Activated CD4-positive, alpha-beta memory T cell treated with anti-CD3 and anti-CD28 coated beads for 36 hours (primary cell): ENCODE measurements at regions not wholly inside any gene's neighbourhood (a gene's known extent, or its start where the extent isn't known, plus 50 kb on each side); places are given as distances from the start of the nearest gene placed in this dataset.

Experiments
- CTCF ChIA-PET: fragments of 350-600 bp; sonication (Branson Sonifier 250); formaldehyde crosslinking; loops from one replicate; lab custom pipeline; 2021; ENCODE audit warnings: antibody characterized with exemption, inconsistent platforms; lab: Charles Lee
- POLR2A ChIA-PET: fragments of 350-600 bp; sonication (Branson Sonifier 250); formaldehyde crosslinking; loops from one replicate; lab custom pipeline; 2021; ENCODE audit warnings: antibody characterized with exemption; lab: Charles Lee
- DNase-seq: peaks from one replicate; pipeline ENCODE4 v3.0.0-alpha.2; 2020
- H3K27ac Mint-ChIP-seq: one replicate; pipeline ENCODE4 v1.8.0; 2021; ENCODE audit warnings: mixed read lengths
- H3K27me3 Mint-ChIP-seq: one replicate; pipeline ENCODE4 v1.8.0; 2021; ENCODE audit warnings: mixed read lengths
- H3K36me3 Mint-ChIP-seq: one replicate; pipeline ENCODE4 v1.8.0; 2021; ENCODE audit warnings: mixed read lengths
- H3K4me1 Mint-ChIP-seq: one replicate; pipeline ENCODE4 v1.8.0; 2021; ENCODE audit warnings: low read depth, mixed read lengths
- H3K4me3 Mint-ChIP-seq: one replicate; pipeline ENCODE4 v1.8.0; 2021; ENCODE audit warnings: mild to moderate bottlenecking, mixed read lengths
- H3K9me3 Mint-ChIP-seq: one replicate; pipeline ENCODE4 v1.8.0; 2021; ENCODE audit warnings: mixed read lengths
- intact Hi-C: fragments of 100-400 bp; cut with micrococcal nuclease; formaldehyde crosslinking; loops from one replicate; pipeline ENCODE4 v1.15.1; 2023

DNA sequence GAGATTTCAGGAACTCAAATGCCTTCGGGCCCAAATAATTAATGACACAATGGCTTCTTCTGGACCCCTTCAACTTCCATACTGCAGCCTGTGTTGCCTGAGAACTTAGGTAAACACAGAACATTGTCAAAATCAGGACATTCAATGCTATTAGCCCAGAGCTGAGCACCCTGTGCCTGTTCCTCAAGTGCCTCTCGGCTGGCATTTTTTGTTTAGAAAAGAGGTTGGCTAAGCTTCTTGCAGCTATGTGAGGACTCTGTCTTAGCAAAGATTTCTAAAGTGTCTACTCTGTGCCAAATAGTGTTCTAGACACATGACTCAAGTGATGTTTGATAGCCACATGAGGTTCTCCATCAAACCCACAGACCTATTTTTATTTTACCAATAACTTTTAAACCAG, 289.3 kb upstream of the ARID1B start:
- CTCF ChIA-PET, result no interaction called here
- intact Hi-C loops, result no loop called here
- no peak for DNase-seq
- Mint-ChIP-seq H3K4me1 (no peaks in the 10 kb centered on the region), H3K9me3 (peaks cover 5% of the 10 kb centered on the region), H3K36me3 (no peaks in the 10 kb centered on the region), H3K4me3 (no peak overlapping the region), H3K27me3 (peaks cover 2% of the 10 kb centered on the region), H3K27ac (no peak overlapping the region)
- POLR2A ChIA-PET, result no interaction called here

DNA sequence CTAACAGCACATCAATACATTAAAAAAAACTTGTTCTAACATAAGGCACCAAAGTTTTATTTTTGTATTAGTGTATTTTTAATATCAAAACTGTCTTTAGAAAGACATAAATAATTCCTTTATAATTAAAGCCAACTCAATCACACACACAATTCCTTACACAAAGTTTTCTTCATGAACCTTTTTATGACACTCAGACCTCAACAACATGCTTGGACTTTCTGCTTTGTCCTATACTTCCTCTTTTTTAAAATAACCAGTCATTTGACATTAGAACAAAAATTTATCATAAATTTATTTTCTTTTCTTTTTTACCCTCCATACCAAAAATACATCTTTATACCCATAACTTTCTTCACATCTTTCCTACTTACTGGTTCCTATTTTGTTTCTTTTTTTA, 292.0 kb upstream of the ARID1B start:
- H3K27ac Mint-ChIP-seq, result no peak overlapping the region
- intact Hi-C loops, result no loop called here
- peaks cover 5% of the 10 kb centered on the region for H3K9me3 Mint-ChIP-seq
- no peak overlapping the region for H3K4me3 Mint-ChIP-seq
- POLR2A ChIA-PET, result no interaction called here
- H3K36me3 Mint-ChIP-seq, result no peaks in the 10 kb centered on the region
- CTCF ChIA-PET, result no interaction called here
- no peaks in the 10 kb centered on the region for H3K4me1 Mint-ChIP-seq
- DNase-seq, result no peak
- no peaks in the 10 kb centered on the region for H3K27me3 Mint-ChIP-seq

DNA sequence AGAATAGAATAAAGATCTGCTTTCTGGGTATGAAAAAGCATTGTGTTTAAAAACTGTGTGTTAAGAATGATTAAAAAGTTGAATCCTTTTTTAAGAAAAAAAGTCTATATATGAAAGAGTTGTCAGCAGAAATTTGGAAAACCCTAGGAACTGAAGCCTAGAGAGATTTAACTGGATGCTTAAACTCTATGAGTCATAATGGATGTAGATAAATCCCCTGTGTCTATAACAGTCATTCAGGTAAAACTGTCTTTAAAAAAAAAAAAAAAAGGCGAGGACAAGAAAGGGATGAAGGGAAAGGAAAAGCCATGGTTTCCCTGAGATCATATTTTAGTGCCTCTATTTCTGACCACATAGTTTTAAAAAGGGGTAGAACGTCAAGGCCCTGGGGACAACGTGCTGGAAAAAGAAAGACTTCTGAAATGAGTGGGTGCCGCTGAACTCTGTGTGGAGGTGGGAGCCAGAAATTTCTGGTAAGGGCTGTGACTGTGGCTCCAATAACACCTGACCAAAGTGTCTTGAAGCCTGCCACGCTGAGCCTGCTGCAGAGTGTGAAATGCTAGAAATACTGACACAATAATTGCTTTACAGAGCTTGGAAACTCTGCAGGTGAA, 302.6 kb upstream of the ARID1B start:
- Mint-ChIP-seq H3K27ac (peak overlapping the region; percentile 38), H3K36me3 (no peaks in the 10 kb centered on the region), H3K27me3 (no peaks in the 10 kb centered on the region), H3K9me3 (no peaks in the 10 kb centered on the region), H3K4me3 (no peak overlapping the region), H3K4me1 (peaks cover 11% of the 10 kb centered on the region)
- ChIA-PET CTCF (no interaction called here), POLR2A (no interaction called here)
- DNase-seq, result peak; percentile 50
- intact Hi-C loops, result no loop called here

DNA sequence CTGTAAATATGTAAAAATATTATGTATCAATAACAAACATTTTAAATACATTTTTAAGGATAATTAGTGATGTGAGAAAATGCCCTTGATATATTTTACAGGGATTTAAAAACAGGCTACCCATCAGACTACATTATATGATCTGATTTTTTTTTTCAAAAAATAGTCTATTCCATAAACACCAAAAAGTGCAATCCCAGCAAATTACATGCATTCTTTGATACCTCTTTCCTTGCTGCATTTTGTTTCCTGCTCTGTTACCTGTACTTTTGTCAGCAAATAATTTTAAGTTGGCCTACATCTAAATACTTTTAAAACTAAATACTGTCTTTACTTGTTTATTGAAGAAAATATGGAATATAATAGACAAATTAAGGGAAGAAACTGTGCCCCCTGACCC, 306.2 kb upstream of the ARID1B start:
- CTCF ChIA-PET, result no interaction called here
- H3K27ac Mint-ChIP-seq, result no peak overlapping the region
- no peaks in the 10 kb centered on the region for H3K27me3 Mint-ChIP-seq
- no peaks in the 10 kb centered on the region for H3K36me3 Mint-ChIP-seq
- no peak overlapping the region for H3K4me3 Mint-ChIP-seq
- peaks cover 2% of the 10 kb centered on the region for H3K9me3 Mint-ChIP-seq
- intact Hi-C loops, result no loop called here
- DNase-seq, result no peak
- H3K4me1 Mint-ChIP-seq, result peaks cover 11% of the 10 kb centered on the region
- POLR2A ChIA-PET, result no interaction called here

DNA sequence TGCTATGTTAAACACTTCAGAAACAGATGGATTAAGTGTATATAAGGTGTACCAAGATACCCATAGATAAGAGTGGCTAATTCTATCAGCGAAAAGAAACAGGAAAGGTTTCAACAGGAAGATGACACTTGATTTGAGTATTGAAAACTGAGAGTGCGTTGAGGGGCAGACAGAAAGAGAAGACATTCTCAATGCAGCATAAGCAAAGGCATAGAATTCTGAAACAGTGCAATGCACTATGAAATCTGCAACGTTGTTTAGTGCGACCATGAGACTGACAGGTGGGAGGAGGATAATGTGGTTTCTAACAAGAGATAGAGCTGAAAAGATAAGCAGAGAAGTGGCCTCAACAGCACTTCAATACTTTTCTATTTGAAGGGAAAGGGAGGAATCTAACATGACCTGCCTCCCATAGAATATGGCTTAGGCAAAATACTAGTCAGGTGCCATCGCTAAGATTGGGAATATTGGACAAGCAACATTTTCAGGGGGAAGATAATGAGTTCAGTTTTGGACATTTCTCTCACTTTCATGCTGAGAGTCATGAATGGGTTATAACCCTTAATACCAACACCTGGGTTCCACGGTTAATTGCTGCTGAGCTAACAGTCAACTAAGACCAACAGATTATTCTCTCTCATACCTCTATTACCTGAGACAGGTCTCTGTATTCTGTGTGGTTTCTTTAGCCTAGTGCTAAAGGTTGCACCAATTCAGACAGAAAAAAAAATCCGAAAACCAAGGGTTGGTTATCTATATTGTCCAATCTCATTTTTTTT, 312.9 kb upstream of the ARID1B start:
- H3K36me3 Mint-ChIP-seq, result no peaks in the 10 kb centered on the region
- H3K9me3 Mint-ChIP-seq, result peaks cover 2% of the 10 kb centered on the region
- H3K4me3 Mint-ChIP-seq, result no peak overlapping the region
- ChIA-PET POLR2A (no interaction called here), CTCF (no interaction called here)
- intact Hi-C loops, result no loop called here
- no peak for DNase-seq
- no peaks in the 10 kb centered on the region for H3K4me1 Mint-ChIP-seq
- peaks cover 2% of the 10 kb centered on the region for H3K27me3 Mint-ChIP-seq
- no peak overlapping the region for H3K27ac Mint-ChIP-seq

DNA sequence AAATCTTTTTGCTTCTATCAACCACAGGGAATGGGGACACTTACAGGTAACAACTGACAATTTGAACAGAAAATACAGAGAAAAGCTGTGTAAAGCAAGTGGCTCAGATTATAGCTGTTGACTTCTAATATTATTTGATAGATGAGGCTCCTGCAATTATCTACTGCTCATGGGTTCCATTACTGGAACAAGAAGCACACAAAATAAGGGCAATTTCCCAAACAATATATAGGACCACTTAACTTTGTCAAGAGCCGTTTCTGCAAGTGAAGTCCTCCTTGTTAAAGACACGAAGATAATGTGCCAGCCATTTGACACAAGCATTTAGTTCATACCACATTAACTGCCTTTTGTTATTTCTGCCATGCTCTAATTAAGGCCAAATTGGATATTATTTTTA, 315.5 kb upstream of the ARID1B start:
- Mint-ChIP-seq H3K36me3 (no peaks in the 10 kb centered on the region), H3K27me3 (peaks cover 2% of the 10 kb centered on the region), H3K4me1 (no peaks in the 10 kb centered on the region), H3K27ac (no peak overlapping the region), H3K9me3 (no peaks in the 10 kb centered on the region), H3K4me3 (no peak overlapping the region)
- no peak for DNase-seq
- CTCF ChIA-PET, result no interaction called here
- POLR2A ChIA-PET, result no interaction called here
- intact Hi-C loops, result no loop called here

DNA sequence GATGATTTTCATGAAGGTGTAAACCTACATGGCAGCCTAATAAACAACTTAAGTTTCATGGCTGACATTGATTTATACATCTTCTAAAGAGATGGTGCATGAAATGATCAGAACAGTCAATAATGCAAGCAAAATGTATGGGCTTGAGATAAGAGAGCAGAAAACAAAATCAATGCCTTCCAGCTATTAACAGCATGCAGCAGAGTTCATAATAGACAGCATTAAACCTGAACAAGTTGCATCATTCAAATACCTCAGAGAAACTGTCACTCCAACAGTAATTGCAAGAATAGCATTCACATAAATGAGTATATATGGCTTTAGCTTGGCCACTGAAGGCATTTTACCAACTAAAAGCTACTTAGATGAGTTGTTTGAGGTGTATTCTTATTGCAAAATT, 319.6 kb upstream of the ARID1B start:
- H3K27me3 Mint-ChIP-seq, result peaks cover 2% of the 10 kb centered on the region
- intact Hi-C loops, result no loop called here
- ChIA-PET POLR2A (no interaction called here), CTCF (no interaction called here)
- DNase-seq, result no peak
- no peaks in the 10 kb centered on the region for H3K9me3 Mint-ChIP-seq
- H3K36me3 Mint-ChIP-seq, result no peaks in the 10 kb centered on the region
- no peak overlapping the region for H3K27ac Mint-ChIP-seq
- H3K4me1 Mint-ChIP-seq, result no peaks in the 10 kb centered on the region
- H3K4me3 Mint-ChIP-seq, result no peak overlapping the region

DNA sequence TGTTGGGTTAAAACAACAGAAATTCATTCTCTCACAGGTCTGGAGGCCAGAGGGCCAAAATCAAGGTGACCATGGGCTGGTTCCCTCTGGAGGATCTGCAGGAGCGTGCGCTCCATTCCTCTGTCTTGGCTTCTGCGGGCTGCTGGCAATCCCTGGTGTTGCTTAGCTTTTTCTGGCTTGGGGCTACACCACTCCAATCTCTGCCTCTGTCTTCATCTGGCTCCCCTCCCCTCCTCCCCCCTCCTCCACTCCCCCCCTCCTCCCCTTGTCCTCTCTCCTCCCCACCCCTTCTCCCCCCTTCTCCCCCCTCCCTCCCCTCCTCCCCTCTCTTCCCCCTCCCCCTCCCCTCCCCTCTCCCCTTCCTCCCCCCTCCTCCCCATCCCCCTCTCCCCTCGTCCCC, 321.3 kb upstream of the ARID1B start:
- peaks cover 2% of the 10 kb centered on the region for H3K27me3 Mint-ChIP-seq
- DNase-seq, result no peak
- no peaks in the 10 kb centered on the region for H3K4me1 Mint-ChIP-seq
- no peaks in the 10 kb centered on the region for H3K36me3 Mint-ChIP-seq
- no peak overlapping the region for H3K4me3 Mint-ChIP-seq
- H3K9me3 Mint-ChIP-seq, result no peaks in the 10 kb centered on the region
- intact Hi-C loops, result no loop called here
- POLR2A ChIA-PET, result no interaction called here
- no peak overlapping the region for H3K27ac Mint-ChIP-seq
- CTCF ChIA-PET, result no interaction called here

DNA sequence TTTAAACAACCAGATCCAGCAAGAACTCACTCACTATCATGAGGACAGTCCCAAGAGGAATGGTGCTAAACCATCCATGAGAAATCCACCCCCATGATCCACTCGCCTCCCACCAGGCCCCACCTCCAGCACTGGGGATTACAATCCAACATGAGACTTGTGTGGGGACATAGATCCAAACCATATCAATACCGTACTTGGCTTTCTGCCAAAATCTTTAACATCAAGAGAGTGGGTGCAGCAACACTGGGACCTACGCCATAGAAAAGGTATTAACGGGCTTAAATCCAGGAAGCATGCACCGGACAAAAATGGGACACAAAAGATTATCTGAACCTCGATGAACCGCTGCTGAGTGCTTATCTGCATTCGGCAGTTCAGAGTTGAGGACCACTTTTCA, 322.3 kb upstream of the ARID1B start:
- H3K4me3 Mint-ChIP-seq, result no peak overlapping the region
- no peaks in the 10 kb centered on the region for H3K4me1 Mint-ChIP-seq
- POLR2A ChIA-PET, result no interaction called here
- DNase-seq, result no peak
- no peaks in the 10 kb centered on the region for H3K36me3 Mint-ChIP-seq
- intact Hi-C loops, result no loop called here
- H3K27me3 Mint-ChIP-seq, result peaks cover 2% of the 10 kb centered on the region
- CTCF ChIA-PET, result no interaction called here
- no peaks in the 10 kb centered on the region for H3K9me3 Mint-ChIP-seq
- H3K27ac Mint-ChIP-seq, result no peak overlapping the region

DNA sequence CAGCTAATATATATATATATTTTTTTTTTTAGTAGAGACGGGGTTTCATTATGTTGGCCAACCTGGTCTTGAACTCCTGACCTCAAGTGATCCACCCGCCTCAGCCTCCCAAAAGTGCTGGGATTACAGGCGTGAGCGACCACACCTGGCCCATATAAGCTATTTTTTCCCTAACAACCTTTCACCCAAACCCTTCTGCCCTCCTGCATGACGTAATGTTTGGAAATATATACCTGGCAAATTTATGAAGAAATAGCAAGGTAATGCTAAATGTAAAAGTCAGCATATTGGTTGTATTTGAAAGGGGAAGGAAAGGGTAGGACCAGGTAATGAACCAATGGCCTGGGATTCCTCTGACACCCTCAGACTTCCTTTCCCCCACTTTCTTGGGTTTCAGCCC, 325.5 kb upstream of the ARID1B start:
- no peak overlapping the region for H3K4me3 Mint-ChIP-seq
- intact Hi-C loops, result no loop called here
- ChIA-PET POLR2A (no interaction called here), CTCF (no interaction called here)
- no peak overlapping the region for H3K27ac Mint-ChIP-seq
- no peaks in the 10 kb centered on the region for H3K9me3 Mint-ChIP-seq
- no peaks in the 10 kb centered on the region for H3K36me3 Mint-ChIP-seq
- H3K4me1 Mint-ChIP-seq, result no peaks in the 10 kb centered on the region
- peaks cover 2% of the 10 kb centered on the region for H3K27me3 Mint-ChIP-seq
- no peak for DNase-seq

DNA sequence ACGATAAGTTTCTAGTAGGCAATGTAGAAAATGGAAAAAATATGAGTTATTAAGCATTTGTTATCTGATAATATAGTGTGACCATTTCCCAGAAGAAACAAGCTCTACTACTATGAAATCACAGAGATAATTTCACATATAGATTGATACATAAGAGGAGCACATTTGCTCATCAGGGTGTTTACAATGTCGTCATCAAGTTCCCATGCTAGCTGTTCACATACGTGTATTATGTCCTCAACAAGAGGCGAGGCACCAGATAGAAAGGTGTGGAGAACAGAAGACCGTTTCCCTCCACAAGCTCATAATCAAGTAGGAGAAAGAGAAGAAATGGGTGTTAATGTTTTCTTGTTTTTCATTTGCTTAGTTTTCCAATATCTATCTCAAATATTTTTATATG, 326.1 kb upstream of the ARID1B start:
- no peak overlapping the region for H3K4me3 Mint-ChIP-seq
- peaks cover 2% of the 10 kb centered on the region for H3K27me3 Mint-ChIP-seq
- intact Hi-C loops, result no loop called here
- POLR2A ChIA-PET, result no interaction called here
- no peak for DNase-seq
- CTCF ChIA-PET, result no interaction called here
- H3K27ac Mint-ChIP-seq, result no peak overlapping the region
- H3K9me3 Mint-ChIP-seq, result no peaks in the 10 kb centered on the region
- no peaks in the 10 kb centered on the region for H3K4me1 Mint-ChIP-seq
- no peaks in the 10 kb centered on the region for H3K36me3 Mint-ChIP-seq

DNA sequence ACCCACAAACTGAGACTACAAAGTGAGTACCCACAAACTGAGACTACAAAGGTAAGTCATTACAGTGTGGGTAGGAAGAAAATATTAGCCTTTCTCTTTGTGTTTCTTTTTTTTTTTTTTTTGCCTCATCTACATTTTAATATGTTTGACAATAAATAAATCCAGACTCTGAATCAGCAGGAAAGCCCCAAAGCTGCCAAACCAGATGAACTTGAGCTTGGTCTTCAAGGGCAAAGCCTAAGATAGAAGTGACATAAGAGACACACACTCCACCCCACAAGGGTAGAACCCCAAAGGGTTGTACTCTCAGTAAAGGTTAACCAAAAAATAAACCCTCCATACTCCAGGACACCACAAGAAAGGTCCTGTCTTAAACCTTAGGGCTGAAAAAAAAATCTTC, 326.8 kb upstream of the ARID1B start:
- H3K4me1 Mint-ChIP-seq, result no peaks in the 10 kb centered on the region
- no peaks in the 10 kb centered on the region for H3K9me3 Mint-ChIP-seq
- peaks cover 2% of the 10 kb centered on the region for H3K27me3 Mint-ChIP-seq
- DNase-seq, result no peak
- intact Hi-C loops, result no loop called here
- ChIA-PET CTCF (no interaction called here), POLR2A (no interaction called here)
- no peaks in the 10 kb centered on the region for H3K36me3 Mint-ChIP-seq
- no peak overlapping the region for H3K27ac Mint-ChIP-seq
- H3K4me3 Mint-ChIP-seq, result no peak overlapping the region

DNA sequence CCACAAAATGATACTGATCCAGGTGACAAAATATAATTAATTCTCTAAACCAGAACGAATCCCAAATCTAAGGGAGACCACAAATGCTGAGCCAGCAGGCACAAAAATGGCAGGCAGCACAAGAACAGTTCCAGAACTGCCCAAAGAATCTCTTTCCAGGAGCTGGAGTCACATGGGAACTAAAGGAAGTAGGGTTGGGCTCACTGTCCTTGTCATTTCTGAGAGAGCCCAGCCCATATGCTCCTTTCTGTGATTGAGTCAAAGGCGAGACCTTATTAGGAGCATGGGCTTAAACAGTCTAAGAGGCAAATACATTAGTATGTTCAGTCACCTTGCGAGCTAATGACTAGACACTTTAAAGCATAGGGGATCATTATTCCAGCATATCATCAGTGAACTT, 327.6 kb upstream of the ARID1B start:
- no peaks in the 10 kb centered on the region for H3K9me3 Mint-ChIP-seq
- H3K27me3 Mint-ChIP-seq, result peaks cover 3% of the 10 kb centered on the region
- no peak for DNase-seq
- H3K4me1 Mint-ChIP-seq, result no peaks in the 10 kb centered on the region
- H3K27ac Mint-ChIP-seq, result no peak overlapping the region
- no peak overlapping the region for H3K4me3 Mint-ChIP-seq
- intact Hi-C loops, result no loop called here
- ChIA-PET CTCF (interaction anchor here (0.6 kb wide), 1 partner anchor 913 kb away, joined by 3 read pairs; no protein-coding TSS in a partner anchor), POLR2A (no interaction called here)
- H3K36me3 Mint-ChIP-seq, result no peaks in the 10 kb centered on the region
